Lung (tissue), 11 donors: ENCODE measurements at regions not wholly inside any gene's neighbourhood (a gene's known extent, or its start where the extent isn't known, plus 50 kb on each side); places are given as distances from the start of the nearest gene placed in this dataset.

Source experiments
- ATAC-seq: fragments of 200-7000 bp; cut with Tn5 transposase; one replicate; pipeline ENCODE4 v1.9.1; 2020; ENCODE audit warnings: moderate number of reproducible peaks; ENCODE audit not compliant: insufficient read depth, low FRiP score
- DNase-seq, 3 donors: peaks; one replicate each; pipeline ENCODE4 v3.0.0-alpha.2; 2013 to 2017
- H3K27ac ChIP-seq, 2 donors: one replicate each; pipeline ENCODE4 v1.5.1; 2013; ENCODE audit warnings: mild to moderate bottlenecking in 2 of 2, moderate library complexity in 2 of 2, control low read depth in 1 of 2, inconsistent platforms in 1 of 2, low read depth in 1 of 2, low read length in 1 of 2
- H3K27me3 ChIP-seq, 3 donors: one replicate each; pipeline ENCODE4 v1.5.1; 2013; ENCODE audit warnings: low read length in 2 of 3; ENCODE audit not compliant: control insufficient read depth in 3 of 3, insufficient read depth in 3 of 3
- H3K36me3 ChIP-seq, 4 donors: one replicate each; pipeline ENCODE4 v1.5.1; 2013; ENCODE audit warnings: low read length in 4 of 4, mild to moderate bottlenecking in 1 of 4, moderate library complexity in 1 of 4; ENCODE audit not compliant: control insufficient read depth in 4 of 4, insufficient read depth in 4 of 4
- H3K4me1 ChIP-seq, 5 donors: one replicate each; pipeline ENCODE4 v1.5.1; 2013; ENCODE audit warnings: low read length in 5 of 5, mild to moderate bottlenecking in 2 of 5, moderate library complexity in 1 of 5; ENCODE audit not compliant: control insufficient read depth in 5 of 5, insufficient read depth in 5 of 5
- H3K4me3 ChIP-seq: one replicate; pipeline ENCODE4 v1.5.1; 2013; ENCODE audit warnings: mild to moderate bottlenecking, control low read depth, moderate library complexity
- H3K9ac ChIP-seq, 2 donors: one replicate each; pipeline ENCODE4 v1.5.1; 2013; ENCODE audit warnings: low read length in 2 of 2, control low read depth in 1 of 2; ENCODE audit not compliant: insufficient read depth in 1 of 2
- H3K9me3 ChIP-seq, 4 donors: one replicate each; pipeline ENCODE4 v1.5.1; 2013; ENCODE audit warnings: low read length in 3 of 4, mild to moderate bottlenecking in 1 of 4, moderate library complexity in 1 of 4; ENCODE audit not compliant: control insufficient read depth in 4 of 4, insufficient read depth in 3 of 4
- WGBS, 2 donors: extraction: QIAGEN DNeasy Blood & Tissue Kit; methylation state at CpG; one replicate each; pipeline ENCODE4 v1.1.7; 2013; 5-methylcytosine and 5-hydroxymethylcytosine counted together
- TF ChIP-seq, protein P1 (sequence below): IDR thresholded peaks from 2 replicates; pipeline ENCODE4 v1.5.1; 2012; ENCODE audit warnings: mild to moderate bottlenecking; ENCODE audit errors: control extremely low read depth, extremely low read depth
- donor health status: control.
- donor health status: control.
- donor health status: Bipolar disorder and iron deficiency.
- donor health status: healthy.
- donor health status: DM: yes; HTN: yes; CAD: no.

DNA sequence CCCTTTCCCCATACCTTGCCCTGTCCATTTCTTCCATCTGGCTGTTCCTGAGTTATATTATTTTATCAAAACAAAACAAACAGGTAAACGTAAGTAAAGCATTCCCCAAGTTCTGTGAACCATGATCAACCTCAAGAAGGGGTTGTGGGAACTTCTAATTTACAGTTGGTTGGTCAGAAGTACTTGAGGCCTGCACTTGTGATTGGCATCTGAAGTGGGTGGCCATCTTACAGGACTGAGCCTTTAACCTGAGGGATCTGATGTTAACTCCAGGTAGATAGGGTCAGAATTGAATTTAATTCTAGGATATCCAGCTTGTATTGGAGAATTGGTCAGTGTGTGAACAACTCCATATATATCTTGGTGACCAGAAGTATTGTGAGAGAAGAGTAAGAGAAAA, 77.0 kb downstream of the DIO2 start:
- no peak for DNase-seq
- H3K9me3 ChIP-seq: peaks cover 0 to 8% (median 2%) of the 10 kb centered on the region in 4 donors
- TF ChIP-seq, protein P1, sequence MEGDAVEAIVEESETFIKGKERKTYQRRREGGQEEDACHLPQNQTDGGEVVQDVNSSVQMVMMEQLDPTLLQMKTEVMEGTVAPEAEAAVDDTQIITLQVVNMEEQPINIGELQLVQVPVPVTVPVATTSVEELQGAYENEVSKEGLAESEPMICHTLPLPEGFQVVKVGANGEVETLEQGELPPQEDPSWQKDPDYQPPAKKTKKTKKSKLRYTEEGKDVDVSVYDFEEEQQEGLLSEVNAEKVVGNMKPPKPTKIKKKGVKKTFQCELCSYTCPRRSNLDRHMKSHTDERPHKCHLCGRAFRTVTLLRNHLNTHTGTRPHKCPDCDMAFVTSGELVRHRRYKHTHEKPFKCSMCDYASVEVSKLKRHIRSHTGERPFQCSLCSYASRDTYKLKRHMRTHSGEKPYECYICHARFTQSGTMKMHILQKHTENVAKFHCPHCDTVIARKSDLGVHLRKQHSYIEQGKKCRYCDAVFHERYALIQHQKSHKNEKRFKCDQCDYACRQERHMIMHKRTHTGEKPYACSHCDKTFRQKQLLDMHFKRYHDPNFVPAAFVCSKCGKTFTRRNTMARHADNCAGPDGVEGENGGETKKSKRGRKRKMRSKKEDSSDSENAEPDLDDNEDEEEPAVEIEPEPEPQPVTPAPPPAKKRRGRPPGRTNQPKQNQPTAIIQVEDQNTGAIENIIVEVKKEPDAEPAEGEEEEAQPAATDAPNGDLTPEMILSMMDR: no peak
- no peaks in the 10 kb centered on the region for H3K36me3 ChIP-seq
- H3K27ac ChIP-seq: no peak overlapping the region
- H3K27me3 ChIP-seq: no peaks in the 10 kb centered on the region
- H3K4me3 ChIP-seq: no peak overlapping the region
- 63 to 67% methylated on average over 1 of the region's 1 CpG for WGBS, 2 donors
- no peaks in the 10 kb centered on the region for H3K4me1 ChIP-seq
- ATAC-seq: no peak
- no peak overlapping the region for H3K9ac ChIP-seq

DNA sequence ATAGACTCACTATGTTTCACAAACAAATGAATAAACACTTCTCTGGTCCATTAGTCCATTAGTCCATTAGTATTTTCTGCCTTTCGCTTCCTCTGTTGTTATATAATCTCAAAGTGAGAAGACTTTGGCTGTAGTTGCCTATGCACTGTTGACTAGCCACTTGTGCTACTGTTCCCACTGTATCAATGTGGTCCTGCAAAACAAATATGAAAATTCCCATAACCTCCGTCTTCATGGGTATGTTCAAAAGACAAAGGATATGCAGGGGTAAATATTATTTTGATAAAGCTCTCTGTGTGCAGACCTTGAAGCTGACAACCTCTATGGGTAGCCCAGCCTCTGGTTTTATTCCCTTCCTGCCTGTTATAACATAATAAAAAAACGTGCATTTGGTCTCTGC, 77.8 kb downstream of the DIO2 start:
- Histone ChIP-seq H3K9me3 (peaks cover 0 to 8% (median 2%) of the 10 kb centered on the region in 4 donors), H3K4me3 (no peak overlapping the region), H3K36me3 (no peaks in the 10 kb centered on the region), H3K27ac (no peak overlapping the region), H3K4me1 (no peaks in the 10 kb centered on the region), H3K27me3 (no peaks in the 10 kb centered on the region), H3K9ac (no peak overlapping the region)
- whole genome bisulfite sequencing, 2 donors: 69 to 81% methylated on average over 3 of the region's 3 CpGs
- ATAC-seq (no peak), DNase-seq (no peak)
- TF ChIP-seq, protein P1: no peak

DNA sequence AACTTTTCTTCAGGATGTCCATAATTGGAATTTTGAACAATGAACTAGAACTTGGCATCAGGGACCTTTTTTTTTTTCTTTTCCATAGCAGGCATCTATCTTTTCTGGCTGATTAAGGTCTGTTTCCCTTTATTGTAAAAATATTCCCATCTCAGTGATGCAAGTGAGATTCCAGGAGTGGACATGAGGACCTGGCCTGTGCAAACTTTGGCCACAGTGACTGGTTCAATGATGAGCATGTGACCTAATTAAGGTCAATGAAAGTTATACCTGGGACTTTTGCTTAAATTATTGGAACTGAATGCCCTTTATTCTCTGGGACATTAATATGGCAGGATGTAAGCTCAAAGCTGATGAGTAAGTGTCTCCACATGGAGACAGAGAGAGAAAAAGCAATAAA, 83.8 kb downstream of the DIO2 start:
- DNase-seq (no peak), ATAC-seq (no peak)
- TF ChIP-seq, protein P1: no peak
- H3K4me1 ChIP-seq: no peaks in the 10 kb centered on the region
- no peaks in the 10 kb centered on the region for H3K9me3 ChIP-seq
- H3K36me3 ChIP-seq: no peaks in the 10 kb centered on the region
- H3K4me3 ChIP-seq: no peak overlapping the region
- H3K27me3 ChIP-seq: no peaks in the 10 kb centered on the region
- H3K27ac ChIP-seq: no peak overlapping the region
- H3K9ac ChIP-seq: no peak overlapping the region

DNA sequence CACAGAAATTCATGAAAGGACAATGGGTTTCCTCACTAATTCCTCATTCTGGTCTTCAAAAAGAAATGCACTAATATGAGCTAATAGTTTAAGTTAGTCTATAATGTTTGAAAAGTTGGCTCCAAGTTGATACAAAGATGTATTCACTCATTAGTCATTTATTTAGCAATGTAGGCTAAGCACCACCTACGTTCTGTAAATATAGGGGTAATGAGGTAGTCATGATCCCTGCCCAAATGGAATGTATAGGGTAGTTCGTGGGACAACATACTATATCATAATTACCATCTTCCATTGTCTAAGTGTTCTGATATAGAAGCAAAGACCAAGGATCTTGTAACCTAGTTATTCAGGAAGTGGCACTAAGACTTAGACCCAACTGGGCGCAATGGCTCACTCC, 86.5 kb downstream of the DIO2 start:
- Histone ChIP-seq H3K9ac (no peak overlapping the region), H3K9me3 (no peaks in the 10 kb centered on the region), H3K4me3 (no peak overlapping the region), H3K27me3 (no peaks in the 10 kb centered on the region), H3K4me1 (no peaks in the 10 kb centered on the region), H3K27ac (no peak overlapping the region), H3K36me3 (no peaks in the 10 kb centered on the region)
- DNase-seq: no peak
- TF ChIP-seq, protein P1: no peak
- WGBS, 2 donors: 76 to 85% methylated on average over 3 of the region's 3 CpGs
- ATAC-seq: no peak
